IMR-90 (cell line): ENCODE measurements at regions not wholly inside any gene's neighbourhood (a gene's known extent, or its start where the extent isn't known, plus 50 kb on each side); places are given as distances from the start of the nearest gene placed in this dataset.

Experiments
- ATAC-seq: fragments of 200-7000 bp; cut with Tn5 transposase; 2 replicates; pipeline ENCODE4 v1.9.1; 2020; ENCODE audit warnings: low read depth, mild to moderate bottlenecking, moderate library complexity
- BruUV-seq: library from RNA; stranded (reverse); fragments of 400-500 nt; replicated peaks from 2 replicates; lab custom pipeline; 2021; lab: Mats Ljungman, UMichigan
- CTCF ChIA-PET: fragments of 300-600 bp; formaldehyde crosslinking; extraction: SDS; loops from one replicate; lab custom pipeline; 2021; ENCODE audit warnings: antibody characterized with exemption; lab: Yijun Ruan, JAX
- POLR2A ChIA-PET: fragments of 300-600 bp; sonication (Branson Sonifier 250); formaldehyde crosslinking; loops from one replicate; lab custom pipeline; 2022; ENCODE audit warnings: antibody characterized with exemption; ENCODE audit not compliant: unreplicated experiment; lab: Charles Lee
- DNase-seq: peaks from one replicate; pipeline ENCODE4 v3.0.0; 2013
- H2AFZ ChIP-seq: replicated peaks from 2 replicates; pipeline ENCODE3; 2013; ENCODE audit warnings: low read length, mild to moderate bottlenecking; ENCODE audit not compliant: poor library complexity
- H2AK5ac ChIP-seq: 2 replicates; pipeline ENCODE4 v1.6.1; 2013; ENCODE audit warnings: low read depth, low read length, inconsistent platforms
- H2AK9ac ChIP-seq: replicated peaks from 2 replicates; pipeline ENCODE3; 2013; ENCODE audit warnings: mild to moderate bottlenecking, low read depth, low read length, moderate library complexity; ENCODE audit not compliant: poor library complexity
- H2BK120ac ChIP-seq: 2 replicates; pipeline ENCODE4 v1.6.1; 2013; ENCODE audit warnings: low read depth, low read length, inconsistent platforms
- H2BK15ac ChIP-seq: 3 replicates; pipeline ENCODE4 v1.6.1; 2013; ENCODE audit warnings: low read depth, low read length, inconsistent platforms
- H2BK20ac ChIP-seq: 2 replicates; pipeline ENCODE4 v1.6.1; 2013; ENCODE audit warnings: low read depth, mild to moderate bottlenecking, inconsistent platforms, low read length, moderate library complexity
- H2BK5ac ChIP-seq: 2 replicates; pipeline ENCODE4 v1.6.1; 2013; ENCODE audit warnings: mild to moderate bottlenecking, low read depth, low read length, inconsistent platforms; ENCODE audit not compliant: poor library complexity, severe bottlenecking
- H3K14ac ChIP-seq: replicated peaks from 2 replicates; pipeline ENCODE4 v1.6.1; 2013; ENCODE audit warnings: low read depth, low read length, inconsistent platforms
- H3K18ac ChIP-seq: 2 replicates; pipeline ENCODE4 v1.6.1; 2013; ENCODE audit warnings: low read depth, low read length, control low read depth
- H3K23ac ChIP-seq: 2 replicates; pipeline ENCODE4 v1.6.1; 2013; ENCODE audit warnings: low read depth, low read length, inconsistent platforms
- H3K27ac ChIP-seq: 2 replicates; pipeline ENCODE4 v1.5.1; 2013; ENCODE audit warnings: mild to moderate bottlenecking, control low read depth, low read length; ENCODE audit not compliant: insufficient read depth
- H3K27me3 ChIP-seq: 2 replicates; pipeline ENCODE4 v1.6.1; 2013; ENCODE audit warnings: low read length; ENCODE audit not compliant: control insufficient read depth, insufficient read depth
- H3K36me3 ChIP-seq: 2 replicates; pipeline ENCODE4 v1.6.1; 2013; ENCODE audit warnings: low read length, mixed read lengths; ENCODE audit not compliant: control insufficient read depth, insufficient read depth
- H3K4ac ChIP-seq: 2 replicates; pipeline ENCODE4 v1.6.1; 2013; ENCODE audit warnings: low read depth, low read length, inconsistent platforms
- H3K4me1 ChIP-seq: 2 replicates; pipeline ENCODE4 v1.6.1; 2013; ENCODE audit warnings: low read length, mixed read lengths; ENCODE audit not compliant: control insufficient read depth, insufficient read depth
- H3K4me2 ChIP-seq: 2 replicates; pipeline ENCODE4 v1.6.1; 2013; ENCODE audit warnings: low read depth, mild to moderate bottlenecking, control low read depth, low read length, moderate library complexity
- H3K4me3 ChIP-seq: 2 replicates; pipeline ENCODE4 v1.5.1; 2013; ENCODE audit warnings: low read depth, mild to moderate bottlenecking, control low read depth, low read length, moderate library complexity; ENCODE audit not compliant: insufficient read depth
- H3K56ac ChIP-seq: 2 replicates; pipeline ENCODE4 v1.6.1; 2013; ENCODE audit warnings: low read length, inconsistent platforms; ENCODE audit not compliant: insufficient read depth; ENCODE audit errors: extremely low read depth
- H3K79me1 ChIP-seq, 2 experiments: 2 replicates each; pipeline ENCODE4 v1.6.1; 2013; ENCODE audit warnings: low read length in 2 of 2, inconsistent platforms in 1 of 2, low read depth in 1 of 2
- H3K9ac ChIP-seq: 2 replicates; pipeline ENCODE4 v1.6.1; 2013; ENCODE audit warnings: low read depth, low read length, control low read depth
- H3K9me1 ChIP-seq: 2 replicates; pipeline ENCODE4 v1.6.1; 2013; ENCODE audit warnings: low read length, inconsistent platforms; ENCODE audit not compliant: insufficient read depth
- H3K9me3 ChIP-seq: 2 replicates; pipeline ENCODE4 v1.6.1; 2013; ENCODE audit warnings: low read length; ENCODE audit not compliant: control insufficient read depth, insufficient read depth
- H4K20me1 ChIP-seq: 2 replicates; pipeline ENCODE4 v1.6.1; 2013; ENCODE audit warnings: low read length, inconsistent platforms; ENCODE audit not compliant: insufficient read depth
- H4K5ac ChIP-seq: 2 replicates; pipeline ENCODE4 v1.6.1; 2013; ENCODE audit warnings: mild to moderate bottlenecking, low read depth, low read length, control low read depth
- H4K8ac ChIP-seq, 2 experiments: 2 replicates each; pipeline ENCODE4 v1.6.1; 2013; ENCODE audit warnings: low read depth in 2 of 2, low read length in 2 of 2, control low read depth in 1 of 2, inconsistent platforms in 1 of 2
- H4K91ac ChIP-seq: 2 replicates; pipeline ENCODE4 v1.6.1; 2013; ENCODE audit warnings: low read depth, low read length, inconsistent platforms; ENCODE audit not compliant: insufficient read depth
- MAFK ChIP-seq: IDR thresholded peaks from 2 replicates; pipeline ENCODE4 v1.6.1; 2012; ENCODE audit warnings: low read depth, low read length, improper control_type of control experiment
- MAZ ChIP-seq: IDR thresholded peaks from 2 replicates; pipeline ENCODE4 v1.6.1; 2012; ENCODE audit warnings: low read depth, mild to moderate bottlenecking, low read length, improper control_type of control experiment, moderate library complexity, borderline replicate concordance
- WGBS, 2 experiments: methylation state at CpG; one replicate each; pipeline versions ENCODE4 v1.1.5 to v1.1.7; 2013; ENCODE audit warnings: missing lambda C conversion rate in 2 of 2; ENCODE audit not compliant: insufficient read length in 1 of 2; ENCODE audit errors: extremely low coverage in 2 of 2; 5-methylcytosine and 5-hydroxymethylcytosine counted together
- dilution Hi-C: fragments of 300-500 bp; cut with HindIII; formaldehyde crosslinking; loops from one replicate; pipeline ENCODE4 v1.14.3; 2018; ENCODE audit warnings: low sequenced_read_pairs; ENCODE audit not compliant: unreplicated experiment
- in situ Hi-C: fragments of 300-500 bp; cut with MboI; formaldehyde crosslinking; loops from 3 replicates; pipeline ENCODE4 v1.14.3; 2019; ENCODE audit warnings: low sequenced_read_pairs, inconsistent platforms, mixed read lengths
- intact Hi-C: fragments of 100-400 bp; cut with micrococcal nuclease; formaldehyde crosslinking; loops from 2 replicates; pipeline ENCODE4 v1.10.0; 2022

- Histone ChIP-seq H3K9me3 (no peaks in the 10 kb centered on the region), H3K36me3 (no peaks in the 10 kb centered on the region), H2BK120ac (no peak overlapping the region), H2BK15ac (no peak overlapping the region), H4K8ac (no peak overlapping the region), H3K9ac (no peak overlapping the region), H2BK20ac (no peak overlapping the region), H2AFZ (no peak overlapping the region), H3K18ac (no peak overlapping the region), H2BK5ac (no peak overlapping the region), H4K20me1 (no peaks in the 10 kb centered on the region), H4K91ac (no peak overlapping the region), H4K5ac (no peak overlapping the region), H3K79me1 (no peaks in the 10 kb centered on the region), H2AK9ac (no peak overlapping the region), H3K4me3 (no peak overlapping the region), H3K27ac (no peak overlapping the region), H3K4me1 (no peaks in the 10 kb centered on the region), H3K56ac (no peak overlapping the region), H3K4ac (no peak overlapping the region), H2AK5ac (no peak overlapping the region), H3K14ac (no peak overlapping the region), H3K27me3 (no peaks in the 10 kb centered on the region), H3K9me1 (no peaks in the 10 kb centered on the region), H3K23ac (no peak overlapping the region), H3K4me2 (no peak overlapping the region)
- intact Hi-C loops: no loop called here
- dilution Hi-C loops: no loop called here
- DNase-seq (no peak), ATAC-seq (peak; percentile 65)
- POLR2A ChIA-PET: no interaction called here
- WGBS, 2 experiments: no CpG with 5 or more reads among the region's 5 CpGs
- in situ Hi-C loops: no loop called here
- TF ChIP-seq MAZ (no peak), MAFK (peak; percentile 22; the same call in 1 of the 2 replicates)
- CTCF ChIA-PET: interaction anchor here (1.0 kb wide), 1 partner anchor 22 kb away, joined by 3 read pairs; no protein-coding TSS in a partner anchor
- BruUV-seq: no TSS peak
These were observed 252.5 kb downstream of the NNT start for GRCh38 chr5:43855452-43855851.
